ENCODE measurements at regions not wholly inside any gene's neighbourhood (a gene's known extent, or its start where the extent isn't known, plus 50 kb on each side); places are given as distances from the start of the nearest gene placed in this dataset.

DNA sequence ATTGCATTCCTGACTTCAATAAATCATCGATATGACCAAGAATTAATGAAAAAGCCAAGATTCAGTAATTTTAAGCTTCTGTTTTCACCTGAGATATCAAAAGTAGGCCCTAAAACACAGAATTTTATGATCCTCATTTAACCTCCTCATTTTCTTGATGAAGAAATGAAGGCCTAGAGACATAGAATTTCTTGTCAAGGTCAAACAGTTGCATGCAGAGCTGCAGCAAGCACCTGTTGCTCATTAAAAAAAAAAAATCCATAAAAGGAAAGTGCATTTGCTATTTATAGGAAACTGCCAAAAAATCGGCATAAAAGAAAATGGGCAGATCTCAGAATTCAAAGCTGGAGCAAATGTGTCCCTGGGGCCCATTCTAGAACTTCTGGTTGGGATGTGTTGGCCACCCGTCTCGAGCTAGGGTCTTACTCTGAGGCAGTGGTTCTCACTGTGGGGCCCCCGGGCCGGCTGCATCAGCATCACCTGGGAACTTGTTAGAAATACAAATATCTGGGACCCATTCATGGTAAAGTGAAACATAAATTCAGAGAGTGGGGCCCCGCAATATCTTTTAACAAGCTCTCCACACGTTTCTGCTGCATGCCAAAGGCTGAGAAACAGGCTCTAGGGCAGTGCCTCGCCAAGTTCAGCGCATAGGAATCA, 224.7 kb upstream of the UBL3 start:
- Histone ChIP-seq H3K4me1 (no peaks in the 10 kb centered on the region), H3K27ac (no peak overlapping the region), H3K4me3 (no peak overlapping the region), H3K36me3 (no peaks in the 10 kb centered on the region), H3K27me3 (no peaks in the 10 kb centered on the region), H3K9me3 (no peaks in the 10 kb centered on the region)
- TF ChIP-seq, protein P1, sequence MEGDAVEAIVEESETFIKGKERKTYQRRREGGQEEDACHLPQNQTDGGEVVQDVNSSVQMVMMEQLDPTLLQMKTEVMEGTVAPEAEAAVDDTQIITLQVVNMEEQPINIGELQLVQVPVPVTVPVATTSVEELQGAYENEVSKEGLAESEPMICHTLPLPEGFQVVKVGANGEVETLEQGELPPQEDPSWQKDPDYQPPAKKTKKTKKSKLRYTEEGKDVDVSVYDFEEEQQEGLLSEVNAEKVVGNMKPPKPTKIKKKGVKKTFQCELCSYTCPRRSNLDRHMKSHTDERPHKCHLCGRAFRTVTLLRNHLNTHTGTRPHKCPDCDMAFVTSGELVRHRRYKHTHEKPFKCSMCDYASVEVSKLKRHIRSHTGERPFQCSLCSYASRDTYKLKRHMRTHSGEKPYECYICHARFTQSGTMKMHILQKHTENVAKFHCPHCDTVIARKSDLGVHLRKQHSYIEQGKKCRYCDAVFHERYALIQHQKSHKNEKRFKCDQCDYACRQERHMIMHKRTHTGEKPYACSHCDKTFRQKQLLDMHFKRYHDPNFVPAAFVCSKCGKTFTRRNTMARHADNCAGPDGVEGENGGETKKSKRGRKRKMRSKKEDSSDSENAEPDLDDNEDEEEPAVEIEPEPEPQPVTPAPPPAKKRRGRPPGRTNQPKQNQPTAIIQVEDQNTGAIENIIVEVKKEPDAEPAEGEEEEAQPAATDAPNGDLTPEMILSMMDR (IDR thresholded peaks at IDR 0.05), result no peak
- ATAC-seq, result no peak
- intact Hi-C loops (cut with DNase I), result no loop called here
- DNase-seq, result no peak

DNA sequence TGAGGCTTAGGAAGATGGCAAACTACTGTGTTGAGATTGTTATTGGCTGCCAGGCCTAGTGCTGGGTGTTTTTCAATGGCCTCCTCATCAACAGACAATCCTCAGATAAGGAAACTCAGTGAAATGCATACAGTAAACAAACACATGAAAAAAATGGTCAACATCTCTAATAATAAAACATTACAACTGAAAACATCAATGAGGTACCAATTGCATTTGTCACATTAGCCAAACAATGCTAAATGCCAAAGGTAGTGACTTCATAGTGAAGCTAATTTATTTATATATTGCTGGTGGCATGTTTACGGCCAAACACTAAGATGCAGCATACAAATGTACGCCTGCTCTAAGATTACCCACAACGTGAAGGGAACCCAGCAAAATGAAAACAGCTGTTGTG, 224.0 kb upstream of the UBL3 start:
- intact Hi-C loops (cut with DNase I), result no loop called here
- ATAC-seq (no peak), DNase-seq (peak in 1 of 4 donors; percentile 11)
- TF ChIP-seq, protein P1 (IDR thresholded peaks at IDR 0.05), result no peak
- H3K27ac ChIP-seq, result no peak overlapping the region
- no peaks in the 10 kb centered on the region for H3K9me3 ChIP-seq
- H3K36me3 ChIP-seq, result no peaks in the 10 kb centered on the region
- no peak overlapping the region for H3K4me3 ChIP-seq
- H3K4me1 ChIP-seq, result no peaks in the 10 kb centered on the region
- H3K27me3 ChIP-seq, result no peaks in the 10 kb centered on the region

DNA sequence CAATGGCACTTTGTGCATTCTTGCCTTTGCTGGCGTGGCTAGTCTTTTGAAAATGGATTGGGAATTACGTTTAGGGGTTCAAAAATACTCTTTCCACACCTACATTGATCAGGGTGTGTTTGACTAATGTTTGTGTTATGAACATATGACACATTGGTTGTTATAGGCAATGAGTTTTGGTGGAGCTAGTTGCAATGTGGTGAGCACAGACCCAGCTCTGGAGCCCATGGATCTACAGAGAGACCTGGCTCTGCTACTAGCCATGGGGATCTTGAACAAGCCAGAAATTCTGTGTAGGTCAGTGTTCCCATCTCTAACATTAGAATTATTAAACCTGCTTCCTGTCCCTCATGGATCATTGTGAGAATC, 222.4 kb upstream of the UBL3 start:
- DNase-seq (no peak), ATAC-seq (peak; percentile 38)
- no peak overlapping the region for H3K27ac ChIP-seq
- H3K36me3 ChIP-seq, result no peaks in the 10 kb centered on the region
- H3K4me1 ChIP-seq, result no peaks in the 10 kb centered on the region
- no peaks in the 10 kb centered on the region for H3K27me3 ChIP-seq
- intact Hi-C loops (cut with DNase I), result no loop called here
- TF ChIP-seq, protein P1 (IDR thresholded peaks at IDR 0.05), result no peak
- no peak overlapping the region for H3K4me3 ChIP-seq
- H3K9me3 ChIP-seq, result no peaks in the 10 kb centered on the region

DNA sequence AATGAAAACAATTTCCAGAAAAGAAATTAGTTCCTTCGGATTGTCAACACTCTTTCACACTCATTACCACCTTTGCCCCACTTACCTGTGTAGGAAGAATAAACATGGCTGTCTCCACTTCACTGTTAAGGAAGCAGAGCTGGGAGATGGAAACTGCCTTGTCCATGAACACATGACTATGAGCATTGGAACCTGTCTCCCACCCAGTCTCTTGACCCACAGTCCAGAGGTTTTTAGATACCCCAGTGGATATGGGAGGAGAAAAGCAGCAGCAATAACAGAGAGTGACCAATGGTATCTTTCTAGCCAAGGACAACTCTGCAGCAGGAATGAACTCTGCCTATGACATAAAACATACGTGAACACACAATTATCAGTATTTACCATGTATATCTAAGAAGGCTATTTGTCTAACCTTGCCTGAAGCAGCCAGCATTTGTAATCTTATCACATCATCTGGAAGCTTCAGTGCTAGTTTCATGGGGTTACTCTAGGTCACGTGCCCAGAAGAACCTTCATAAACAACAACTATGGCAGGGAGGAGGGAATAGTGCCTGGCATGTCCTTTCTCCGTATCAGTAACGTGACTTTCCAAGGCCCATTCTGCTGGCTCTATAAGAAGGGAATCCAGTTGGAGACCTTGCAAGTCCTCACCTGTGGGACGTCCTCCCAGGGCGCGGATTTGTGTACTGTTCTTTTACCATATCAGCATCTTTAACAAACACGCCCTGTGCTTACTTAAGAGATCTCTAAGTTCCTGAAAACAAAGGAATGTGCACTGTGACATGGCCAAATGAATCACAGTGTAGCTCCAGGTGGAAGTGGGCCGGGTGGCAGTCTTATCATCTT, 221.8 kb upstream of the UBL3 start:
- ATAC-seq (peak; percentile 95), DNase-seq (peak in 2 of 4 donors; percentile 42 to 74)
- Histone ChIP-seq H3K27ac (no peak overlapping the region), H3K4me3 (no peak overlapping the region), H3K9me3 (no peaks in the 10 kb centered on the region), H3K27me3 (no peaks in the 10 kb centered on the region), H3K4me1 (no peaks in the 10 kb centered on the region), H3K36me3 (no peaks in the 10 kb centered on the region)
- intact Hi-C loops (cut with DNase I), result no loop called here
- TF ChIP-seq, protein P1 (IDR thresholded peaks at IDR 0.05), result no peak

DNA sequence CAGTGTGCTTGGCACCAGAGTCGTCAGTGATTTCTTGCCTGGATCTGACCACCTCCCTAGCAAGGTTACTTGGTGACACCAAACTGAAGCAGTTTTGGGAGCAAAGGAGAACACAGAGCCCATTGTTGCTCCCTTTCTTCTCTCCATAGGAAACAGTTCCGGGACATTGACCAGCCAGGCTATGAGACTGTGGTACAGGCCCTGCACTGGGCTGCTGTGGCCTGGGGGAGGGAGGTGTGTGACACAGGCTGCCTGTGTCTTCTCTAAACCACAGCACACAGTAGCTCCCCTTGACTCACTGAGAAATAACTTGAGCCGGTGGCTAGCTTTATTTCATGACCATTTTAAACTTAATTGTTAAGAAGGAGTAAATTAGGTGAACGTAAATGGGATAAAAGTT, 214.8 kb upstream of the UBL3 start:
- no peaks in the 10 kb centered on the region for H3K27me3 ChIP-seq
- H3K4me3 ChIP-seq, result no peak overlapping the region
- H3K4me1 ChIP-seq, result no peaks in the 10 kb centered on the region
- no peak for DNase-seq
- H3K27ac ChIP-seq, result no peak overlapping the region
- ATAC-seq, result no peak
- TF ChIP-seq, protein P1 (IDR thresholded peaks at IDR 0.05), result no peak
- no peaks in the 10 kb centered on the region for H3K9me3 ChIP-seq
- intact Hi-C loops (cut with DNase I), result no loop called here
- H3K36me3 ChIP-seq, result no peaks in the 10 kb centered on the region

All from left lung (tissue), 4 donors.